Suprapubic skin (tissue), 3 donors: ENCODE measurements at regions not wholly inside any gene's neighbourhood (a gene's known extent, or its start where the extent isn't known, plus 50 kb on each side); places are given as distances from the start of the nearest gene placed in this dataset.

ENCODE experiments used
- CTCF ChIP-seq, 2 donors: fragments of 200-600 bp in 1 of 2; fragments of 450-650 bp in 1 of 2; sonication (generic) in 1 of 2; IDR thresholded peaks; one replicate each; pipeline ENCODE4 v1.5.1; 2016 to 2019; ENCODE audit warnings: antibody characterized with exemption in 2 of 2, mild to moderate bottlenecking in 1 of 2, moderate library complexity in 1 of 2
- EP300 ChIP-seq: sonication (generic); formaldehyde crosslinking; IDR thresholded peaks from one replicate; pipeline ENCODE4 v1.6.1; 2017; ENCODE audit warnings: antibody characterized with exemption

GRCh38 chr1:238549137-238549536, 658.4 kb upstream of the ZP4 start:
- TF ChIP-seq CTCF (IDR thresholded peaks at IDR 0.05), result no peak
- TF ChIP-seq EP300, result no peak
